IMR-90 (cell line): ENCODE measurements at regions not wholly inside any gene's neighbourhood (a gene's known extent, or its start where the extent isn't known, plus 50 kb on each side); places are given as distances from the start of the nearest gene placed in this dataset.

Source experiments
- ATAC-seq: fragments of 200-7000 bp; cut with Tn5 transposase; 2 replicates; pipeline ENCODE4 v1.9.1; 2020; ENCODE audit warnings: low read depth, mild to moderate bottlenecking, moderate library complexity
- BruUV-seq: library from RNA; stranded (reverse); fragments of 400-500 nt; replicated peaks from 2 replicates; lab custom pipeline; 2021; lab: Mats Ljungman, UMichigan
- CTCF ChIA-PET: fragments of 300-600 bp; formaldehyde crosslinking; extraction: SDS; loops from one replicate; lab custom pipeline; 2021; ENCODE audit warnings: antibody characterized with exemption; lab: Yijun Ruan, JAX
- POLR2A ChIA-PET: fragments of 300-600 bp; sonication (Branson Sonifier 250); formaldehyde crosslinking; loops from one replicate; lab custom pipeline; 2022; ENCODE audit warnings: antibody characterized with exemption; ENCODE audit not compliant: unreplicated experiment; lab: Charles Lee
- DNase-seq: peaks from one replicate; pipeline ENCODE4 v3.0.0; 2013
- H2AFZ ChIP-seq: replicated peaks from 2 replicates; pipeline ENCODE3; 2013; ENCODE audit warnings: low read length, mild to moderate bottlenecking; ENCODE audit not compliant: poor library complexity
- H2AK5ac ChIP-seq: 2 replicates; pipeline ENCODE4 v1.6.1; 2013; ENCODE audit warnings: low read depth, low read length, inconsistent platforms
- H2AK9ac ChIP-seq: replicated peaks from 2 replicates; pipeline ENCODE3; 2013; ENCODE audit warnings: mild to moderate bottlenecking, low read depth, low read length, moderate library complexity; ENCODE audit not compliant: poor library complexity
- H2BK120ac ChIP-seq: 2 replicates; pipeline ENCODE4 v1.6.1; 2013; ENCODE audit warnings: low read depth, low read length, inconsistent platforms
- H2BK15ac ChIP-seq: 3 replicates; pipeline ENCODE4 v1.6.1; 2013; ENCODE audit warnings: low read depth, low read length, inconsistent platforms
- H2BK20ac ChIP-seq: 2 replicates; pipeline ENCODE4 v1.6.1; 2013; ENCODE audit warnings: low read depth, mild to moderate bottlenecking, inconsistent platforms, low read length, moderate library complexity
- H2BK5ac ChIP-seq: 2 replicates; pipeline ENCODE4 v1.6.1; 2013; ENCODE audit warnings: mild to moderate bottlenecking, low read depth, low read length, inconsistent platforms; ENCODE audit not compliant: poor library complexity, severe bottlenecking
- H3K14ac ChIP-seq: replicated peaks from 2 replicates; pipeline ENCODE4 v1.6.1; 2013; ENCODE audit warnings: low read depth, low read length, inconsistent platforms
- H3K18ac ChIP-seq: 2 replicates; pipeline ENCODE4 v1.6.1; 2013; ENCODE audit warnings: low read depth, low read length, control low read depth
- H3K23ac ChIP-seq: 2 replicates; pipeline ENCODE4 v1.6.1; 2013; ENCODE audit warnings: low read depth, low read length, inconsistent platforms
- H3K27ac ChIP-seq: 2 replicates; pipeline ENCODE4 v1.5.1; 2013; ENCODE audit warnings: mild to moderate bottlenecking, control low read depth, low read length; ENCODE audit not compliant: insufficient read depth
- H3K27me3 ChIP-seq: 2 replicates; pipeline ENCODE4 v1.6.1; 2013; ENCODE audit warnings: low read length; ENCODE audit not compliant: control insufficient read depth, insufficient read depth
- H3K36me3 ChIP-seq: 2 replicates; pipeline ENCODE4 v1.6.1; 2013; ENCODE audit warnings: low read length, mixed read lengths; ENCODE audit not compliant: control insufficient read depth, insufficient read depth
- H3K4ac ChIP-seq: 2 replicates; pipeline ENCODE4 v1.6.1; 2013; ENCODE audit warnings: low read depth, low read length, inconsistent platforms
- H3K4me1 ChIP-seq: 2 replicates; pipeline ENCODE4 v1.6.1; 2013; ENCODE audit warnings: low read length, mixed read lengths; ENCODE audit not compliant: control insufficient read depth, insufficient read depth
- H3K4me2 ChIP-seq: 2 replicates; pipeline ENCODE4 v1.6.1; 2013; ENCODE audit warnings: low read depth, mild to moderate bottlenecking, control low read depth, low read length, moderate library complexity
- H3K4me3 ChIP-seq: 2 replicates; pipeline ENCODE4 v1.5.1; 2013; ENCODE audit warnings: low read depth, mild to moderate bottlenecking, control low read depth, low read length, moderate library complexity; ENCODE audit not compliant: insufficient read depth
- H3K56ac ChIP-seq: 2 replicates; pipeline ENCODE4 v1.6.1; 2013; ENCODE audit warnings: low read length, inconsistent platforms; ENCODE audit not compliant: insufficient read depth; ENCODE audit errors: extremely low read depth
- H3K79me1 ChIP-seq, 2 experiments: 2 replicates each; pipeline ENCODE4 v1.6.1; 2013; ENCODE audit warnings: low read length in 2 of 2, inconsistent platforms in 1 of 2, low read depth in 1 of 2
- H3K9ac ChIP-seq: 2 replicates; pipeline ENCODE4 v1.6.1; 2013; ENCODE audit warnings: low read depth, low read length, control low read depth
- H3K9me1 ChIP-seq: 2 replicates; pipeline ENCODE4 v1.6.1; 2013; ENCODE audit warnings: low read length, inconsistent platforms; ENCODE audit not compliant: insufficient read depth
- H3K9me3 ChIP-seq: 2 replicates; pipeline ENCODE4 v1.6.1; 2013; ENCODE audit warnings: low read length; ENCODE audit not compliant: control insufficient read depth, insufficient read depth
- H4K20me1 ChIP-seq: 2 replicates; pipeline ENCODE4 v1.6.1; 2013; ENCODE audit warnings: low read length, inconsistent platforms; ENCODE audit not compliant: insufficient read depth
- H4K5ac ChIP-seq: 2 replicates; pipeline ENCODE4 v1.6.1; 2013; ENCODE audit warnings: mild to moderate bottlenecking, low read depth, low read length, control low read depth
- H4K8ac ChIP-seq, 2 experiments: 2 replicates each; pipeline ENCODE4 v1.6.1; 2013; ENCODE audit warnings: low read depth in 2 of 2, low read length in 2 of 2, control low read depth in 1 of 2, inconsistent platforms in 1 of 2
- H4K91ac ChIP-seq: 2 replicates; pipeline ENCODE4 v1.6.1; 2013; ENCODE audit warnings: low read depth, low read length, inconsistent platforms; ENCODE audit not compliant: insufficient read depth
- BHLHE40 ChIP-seq: fragments of 150-350 bp; IDR thresholded peaks from 2 replicates; pipeline ENCODE4 v1.6.1; 2016; ENCODE audit warnings: mild to moderate bottlenecking, low read depth, low read length
- CHD1 ChIP-seq: IDR thresholded peaks from 2 replicates; pipeline ENCODE4 v1.6.1; 2012; ENCODE audit warnings: low read depth, low read length, improper control_type of control experiment
- CTCF ChIP-seq: conservative IDR thresholded peaks from 2 replicates; pipeline ENCODE4 v1.5.1; 2012; ENCODE audit warnings: mild to moderate bottlenecking, low read depth, low read length, improper control_type of control experiment
- FOS ChIP-seq: fragments of 150-350 bp; IDR thresholded peaks from 2 replicates; pipeline ENCODE4 v1.6.1; 2016; ENCODE audit warnings: low read depth, low read length
- MAFK ChIP-seq: IDR thresholded peaks from 2 replicates; pipeline ENCODE4 v1.6.1; 2012; ENCODE audit warnings: low read depth, low read length, improper control_type of control experiment
- MAZ ChIP-seq: IDR thresholded peaks from 2 replicates; pipeline ENCODE4 v1.6.1; 2012; ENCODE audit warnings: low read depth, mild to moderate bottlenecking, low read length, improper control_type of control experiment, moderate library complexity, borderline replicate concordance
- MXI1 ChIP-seq: IDR thresholded peaks from 2 replicates; pipeline ENCODE4 v1.6.1; 2012; ENCODE audit warnings: low read depth, mild to moderate bottlenecking, low read length, moderate library complexity, borderline replicate concordance
- NFE2L2 ChIP-seq: fragments of 150-350 bp; IDR thresholded peaks from 2 replicates; pipeline ENCODE4 v1.6.1; 2016; ENCODE audit warnings: low read depth, mild to moderate bottlenecking, low read length
- POLR2A ChIP-seq: IDR thresholded peaks from 2 replicates; pipeline ENCODE4 v1.6.1; 2012; ENCODE audit warnings: mild to moderate bottlenecking, low read depth, low read length
- RCOR1 ChIP-seq: IDR thresholded peaks from 2 replicates; pipeline ENCODE4 v1.6.1; 2012; ENCODE audit warnings: mild to moderate bottlenecking, low read length, improper control_type of control experiment; ENCODE audit not compliant: insufficient replicate concordance
- SMC3 ChIP-seq: fragments of 150-350 bp; IDR thresholded peaks from 2 replicates; pipeline ENCODE4 v1.6.1; 2016; ENCODE audit warnings: low read depth, mild to moderate bottlenecking, antibody characterized with exemption, low read length, moderate library complexity
- WGBS, 2 experiments: methylation state at CpG; one replicate each; pipeline versions ENCODE4 v1.1.5 to v1.1.7; 2013; ENCODE audit warnings: missing lambda C conversion rate in 2 of 2; ENCODE audit not compliant: insufficient read length in 1 of 2; ENCODE audit errors: extremely low coverage in 2 of 2; 5-methylcytosine and 5-hydroxymethylcytosine counted together
- dilution Hi-C: fragments of 300-500 bp; cut with HindIII; formaldehyde crosslinking; loops from one replicate; pipeline ENCODE4 v1.14.3; 2018; ENCODE audit warnings: low sequenced_read_pairs; ENCODE audit not compliant: unreplicated experiment
- in situ Hi-C: fragments of 300-500 bp; cut with MboI; formaldehyde crosslinking; loops from 3 replicates; pipeline ENCODE4 v1.14.3; 2019; ENCODE audit warnings: low sequenced_read_pairs, inconsistent platforms, mixed read lengths
- intact Hi-C: fragments of 100-400 bp; cut with micrococcal nuclease; formaldehyde crosslinking; loops from 2 replicates; pipeline ENCODE4 v1.10.0; 2022
- TF ChIP-seq, protein P1 (sequence below): fragments of 150-350 bp; IDR thresholded peaks from 2 replicates; pipeline ENCODE4 v1.6.1; 2017; ENCODE audit warnings: mild to moderate bottlenecking, antibody characterized with exemption, low read length, low read depth

DNA sequence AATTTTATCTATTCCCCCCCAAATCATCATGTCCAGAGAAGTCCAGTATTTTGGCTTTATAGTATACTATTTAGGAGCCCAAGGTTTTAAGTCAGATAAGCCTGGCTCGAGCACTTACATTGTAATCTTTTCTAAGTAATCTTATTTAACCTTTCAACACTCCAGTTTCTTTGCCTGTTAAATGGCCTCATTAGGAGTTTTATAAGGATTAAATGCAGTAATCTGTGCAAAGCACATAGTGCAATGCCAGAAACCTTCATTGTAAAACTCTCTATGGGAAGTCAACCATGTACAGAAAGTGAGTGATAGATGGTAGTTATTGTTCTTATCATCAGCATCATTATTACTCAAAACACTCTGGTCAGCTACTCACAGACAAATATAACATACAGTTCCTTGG is 1330.4 kb downstream of the SLC16A7 start:
- Histone ChIP-seq H3K9me3 (no peaks in the 10 kb centered on the region), H4K5ac (no peak overlapping the region), H3K36me3 (no peaks in the 10 kb centered on the region), H3K27ac (no peak overlapping the region), H3K9ac (no peak overlapping the region), H3K4me3 (no peak overlapping the region), H2BK5ac (no peak overlapping the region), H2AK5ac (no peak overlapping the region), H4K20me1 (no peaks in the 10 kb centered on the region), H4K8ac (no peak overlapping the region), H3K4me1 (no peaks in the 10 kb centered on the region), H3K14ac (no peak overlapping the region), H2BK120ac (no peak overlapping the region), H2BK15ac (no peak overlapping the region), H3K27me3 (no peaks in the 10 kb centered on the region), H2BK20ac (no peak overlapping the region), H3K79me1 (no peaks in the 10 kb centered on the region), H2AFZ (no peak overlapping the region), H3K56ac (no peak overlapping the region), H3K23ac (no peak overlapping the region), H3K4ac (no peak overlapping the region), H3K18ac (no peak overlapping the region), H4K91ac (no peak overlapping the region), H3K9me1 (no peaks in the 10 kb centered on the region), H3K4me2 (no peak overlapping the region), H2AK9ac (no peak overlapping the region)
- no peak for DNase-seq
- BruUV-seq, result no TSS peak
- TF ChIP-seq CHD1, result no peak
- no peak for TF ChIP-seq FOS
- TF ChIP-seq MXI1, result no peak
- TF ChIP-seq BHLHE40, result no peak
- TF ChIP-seq POLR2A, result no peak
- no peak for TF ChIP-seq SMC3
- no peak for TF ChIP-seq NFE2L2
- TF ChIP-seq, protein P1, sequence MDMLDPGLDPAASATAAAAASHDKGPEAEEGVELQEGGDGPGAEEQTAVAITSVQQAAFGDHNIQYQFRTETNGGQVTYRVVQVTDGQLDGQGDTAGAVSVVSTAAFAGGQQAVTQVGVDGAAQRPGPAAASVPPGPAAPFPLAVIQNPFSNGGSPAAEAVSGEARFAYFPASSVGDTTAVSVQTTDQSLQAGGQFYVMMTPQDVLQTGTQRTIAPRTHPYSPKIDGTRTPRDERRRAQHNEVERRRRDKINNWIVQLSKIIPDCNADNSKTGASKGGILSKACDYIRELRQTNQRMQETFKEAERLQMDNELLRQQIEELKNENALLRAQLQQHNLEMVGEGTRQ, result no peak
- no peak for TF ChIP-seq CTCF
- no peak for TF ChIP-seq MAZ
- no peak for TF ChIP-seq MAFK
- no peak for TF ChIP-seq RCOR1
- WGBS, 2 experiments, result no CpG with 5 or more reads among the region's 1 CpG
- intact Hi-C loops (no loop called here), in situ Hi-C loops (no loop called here), dilution Hi-C loops (no loop called here)
- ChIA-PET POLR2A (no interaction called here), CTCF (no interaction called here)
- ATAC-seq, result no peak
